RWPE2 (cell line): ENCODE measurements at regions not wholly inside any gene's neighbourhood (a gene's known extent, or its start where the extent isn't known, plus 50 kb on each side); places are given as distances from the start of the nearest gene placed in this dataset.

ENCODE experiments used
- ATAC-seq: fragments of 200-7000 bp; cut with Tn5 transposase; 3 replicates; pipeline ENCODE4 v1.9.1; 2021; ENCODE audit warnings: low read depth
- DNase-seq: peaks from one replicate; pipeline ENCODE4 v3.0.0-alpha.2; 2020; ENCODE audit warnings: low spot score
- H3K27ac ChIP-seq: fragments of 450-650 bp; 2 replicates; pipeline ENCODE4 v1.5.1; 2017; ENCODE audit warnings: mild to moderate bottlenecking; ENCODE audit not compliant: poor library complexity, severe bottlenecking
- H3K27me3 ChIP-seq: fragments of 250-450 bp; sonication (Bioruptor Pico); 2 replicates; pipeline ENCODE4 v1.5.1; 2021; ENCODE audit warnings: mild to moderate bottlenecking, moderate library complexity; ENCODE audit not compliant: insufficient read depth, poor library complexity, severe bottlenecking
- H3K36me3 ChIP-seq: fragments of 250-450 bp; sonication (Bioruptor Pico); 2 replicates; pipeline ENCODE4 v1.5.1; 2020; ENCODE audit warnings: low read depth, mild to moderate bottlenecking, moderate library complexity
- H3K4me1 ChIP-seq: fragments of 250-450 bp; sonication (Bioruptor Pico); 2 replicates; pipeline ENCODE4 v1.5.1; 2021; ENCODE audit warnings: mild to moderate bottlenecking, moderate library complexity; ENCODE audit not compliant: insufficient read depth, poor library complexity, severe bottlenecking
- H3K4me3 ChIP-seq: fragments of 250-450 bp; sonication (Bioruptor Pico); 2 replicates; pipeline ENCODE4 v1.5.1; 2021; ENCODE audit warnings: mild to moderate bottlenecking, moderate library complexity; ENCODE audit not compliant: severe bottlenecking
- H3K9me3 ChIP-seq: fragments of 250-450 bp; sonication (Bioruptor Pico); 2 replicates; pipeline ENCODE4 v1.5.1; 2021; ENCODE audit warnings: mild to moderate bottlenecking, moderate library complexity; ENCODE audit not compliant: severe bottlenecking
- CTCF ChIP-seq: fragments of 450-650 bp; IDR thresholded peaks from one replicate; pipeline ENCODE4 v1.5.1; 2017; ENCODE audit warnings: mild to moderate bottlenecking, moderate library complexity; ENCODE audit not compliant: poor library complexity, severe bottlenecking

GRCh38 chr6:40256224-40256623, 322.0 kb upstream of the MOCS1 start:
- ATAC-seq = no peak

GRCh38 chr6:40253420-40253819, 319.2 kb upstream of the MOCS1 start:
- Histone ChIP-seq H3K4me3 (no peak overlapping the region), H3K9me3 (no peaks in the 10 kb centered on the region), H3K27ac (no peak overlapping the region), H3K36me3 (no peaks in the 10 kb centered on the region), H3K27me3 (peaks cover 3% of the 10 kb centered on the region), H3K4me1 (no peaks in the 10 kb centered on the region)
- DNase-seq (no peak), ATAC-seq (no peak)
- no peak for TF ChIP-seq CTCF

More at GRCh38 chr6:40256224-40256623, 322.0 kb upstream of the MOCS1 start:
- H3K36me3 ChIP-seq = no peaks in the 10 kb centered on the region
- H3K27ac ChIP-seq = no peak overlapping the region
- H3K27me3 ChIP-seq = peaks cover 3% of the 10 kb centered on the region
- no peaks in the 10 kb centered on the region for H3K4me1 ChIP-seq
- H3K9me3 ChIP-seq = no peaks in the 10 kb centered on the region
- no peak for TF ChIP-seq CTCF
- no peak overlapping the region for H3K4me3 ChIP-seq
- no peak for DNase-seq

GRCh38 chr6:40252531-40253258, 318.4 kb upstream of the MOCS1 start:
- H3K27me3 ChIP-seq = peaks cover 3% of the 10 kb centered on the region
- no peak overlapping the region for H3K4me3 ChIP-seq
- DNase-seq (no peak), ATAC-seq (no peak)
- no peak for TF ChIP-seq CTCF
- no peaks in the 10 kb centered on the region for H3K4me1 ChIP-seq
- no peak overlapping the region for H3K27ac ChIP-seq
- H3K9me3 ChIP-seq = no peaks in the 10 kb centered on the region
- no peaks in the 10 kb centered on the region for H3K36me3 ChIP-seq

GRCh38 chr6:40251637-40252300, 317.5 kb upstream of the MOCS1 start:
- TF ChIP-seq CTCF = no peak
- no peaks in the 10 kb centered on the region for H3K36me3 ChIP-seq
- H3K27me3 ChIP-seq = peaks cover 3% of the 10 kb centered on the region
- DNase-seq (no peak), ATAC-seq (no peak)
- no peaks in the 10 kb centered on the region for H3K9me3 ChIP-seq
- H3K4me1 ChIP-seq = no peaks in the 10 kb centered on the region
- no peak overlapping the region for H3K4me3 ChIP-seq
- H3K27ac ChIP-seq = no peak overlapping the region

GRCh38 chr6:40249935-40250334, 315.7 kb upstream of the MOCS1 start:
- Histone ChIP-seq H3K27ac (no peak overlapping the region), H3K4me3 (no peak overlapping the region), H3K27me3 (no peaks in the 10 kb centered on the region), H3K9me3 (no peaks in the 10 kb centered on the region), H3K4me1 (no peaks in the 10 kb centered on the region), H3K36me3 (no peaks in the 10 kb centered on the region)
- TF ChIP-seq CTCF = no peak
- no peak for ATAC-seq
- DNase-seq = no peak
